H9 (cell line): ENCODE measurements at regions not wholly inside any gene's neighbourhood (a gene's known extent, or its start where the extent isn't known, plus 50 kb on each side); places are given as distances from the start of the nearest gene placed in this dataset.

Experiments
- DNase-seq: peaks from one replicate; pipeline ENCODE4 v3.0.0-alpha.2; 2017
- H2AFZ ChIP-seq: one replicate; pipeline ENCODE4 v1.6.1; 2013; ENCODE audit warnings: mild to moderate bottlenecking, low read length, control low read depth, moderate library complexity
- H2AK5ac ChIP-seq: 2 replicates; pipeline ENCODE4 v1.6.1; 2013; ENCODE audit warnings: low read length, control low read depth, mixed read lengths; ENCODE audit not compliant: insufficient read length
- H2BK120ac ChIP-seq: one replicate; pipeline ENCODE4 v1.6.1; 2013; ENCODE audit warnings: low read depth, mild to moderate bottlenecking, low read length, control low read depth, inconsistent platforms; ENCODE audit not compliant: poor library complexity, severe bottlenecking
- H2BK12ac ChIP-seq: 2 replicates; pipeline ENCODE4 v1.6.1; 2013; ENCODE audit warnings: low read length, control low read depth, mixed read lengths, low read depth; ENCODE audit not compliant: insufficient read length
- H2BK15ac ChIP-seq: 2 replicates; pipeline ENCODE4 v1.6.1; 2013; ENCODE audit warnings: low read depth, low read length, control low read depth
- H2BK20ac ChIP-seq: one replicate; pipeline ENCODE4 v1.6.1; 2013; ENCODE audit warnings: low read depth, mild to moderate bottlenecking, low read length, control low read depth, inconsistent platforms; ENCODE audit not compliant: poor library complexity, severe bottlenecking
- H2BK5ac ChIP-seq: 2 replicates; pipeline ENCODE4 v1.6.1; 2013; ENCODE audit warnings: low read length, control low read depth, mixed read lengths; ENCODE audit not compliant: insufficient read length
- H3K14ac ChIP-seq: 2 replicates; pipeline ENCODE4 v1.6.1; 2013; ENCODE audit warnings: low read length, control low read depth; ENCODE audit not compliant: insufficient read depth
- H3K18ac ChIP-seq: 2 replicates; pipeline ENCODE4 v1.6.1; 2013; ENCODE audit warnings: low read depth, mild to moderate bottlenecking, mixed read lengths, low read length, control low read depth; ENCODE audit not compliant: insufficient read length
- H3K23ac ChIP-seq: 2 replicates; pipeline ENCODE4 v1.6.1; 2013; ENCODE audit warnings: low read length, control low read depth, mixed read lengths, low read depth; ENCODE audit not compliant: insufficient read length
- H3K23me2 ChIP-seq: 2 replicates; pipeline ENCODE4 v1.6.1; 2013; ENCODE audit warnings: low read depth, mild to moderate bottlenecking, mixed read lengths, low read length, control low read depth; ENCODE audit not compliant: insufficient read length, poor library complexity, severe bottlenecking
- H3K27ac ChIP-seq: 2 replicates; pipeline ENCODE4 v1.5.1; 2013; ENCODE audit warnings: low read length, control low read depth, mixed read lengths, low read depth; ENCODE audit not compliant: insufficient read length
- H3K27me3 ChIP-seq: 2 replicates; pipeline ENCODE4 v1.6.1; 2013; ENCODE audit warnings: low read length, control low read depth, inconsistent platforms; ENCODE audit not compliant: insufficient read depth
- H3K4ac ChIP-seq: 2 replicates; pipeline ENCODE4 v1.6.1; 2013; ENCODE audit warnings: low read depth, mild to moderate bottlenecking, control low read depth, inconsistent platforms, low read length, moderate library complexity
- H3K4me1 ChIP-seq: 2 replicates; pipeline ENCODE4 v1.6.1; 2013; ENCODE audit warnings: low read length, control low read depth, inconsistent platforms; ENCODE audit not compliant: insufficient read depth
- H3K4me2 ChIP-seq: 2 replicates; pipeline ENCODE4 v1.6.1; 2013; ENCODE audit warnings: low read length, control low read depth, mixed read lengths; ENCODE audit not compliant: insufficient read length, insufficient read depth
- H3K56ac ChIP-seq: 2 replicates; pipeline ENCODE4 v1.6.1; 2013; ENCODE audit warnings: low read depth, mild to moderate bottlenecking, mixed read lengths, low read length, control low read depth; ENCODE audit not compliant: insufficient read length
- H3K79me1 ChIP-seq: 2 replicates; pipeline ENCODE4 v1.6.1; 2013; ENCODE audit warnings: low read depth, mild to moderate bottlenecking, moderate library complexity, low read length, control low read depth, inconsistent platforms; ENCODE audit not compliant: insufficient read depth, poor library complexity, severe bottlenecking
- H3K79me2 ChIP-seq: 2 replicates; pipeline ENCODE4 v1.6.1; 2013; ENCODE audit warnings: low read length, control low read depth, inconsistent platforms; ENCODE audit not compliant: insufficient read depth
- H3K9ac ChIP-seq: 2 replicates; pipeline ENCODE4 v1.6.1; 2013; ENCODE audit warnings: low read length, control low read depth, mixed read lengths; ENCODE audit not compliant: insufficient read length; ENCODE audit errors: extremely low read depth
- H3K9me3 ChIP-seq: one replicate; pipeline ENCODE4 v1.6.1; 2013; ENCODE audit warnings: low read depth, low read length, inconsistent platforms; ENCODE audit not compliant: control insufficient read depth
- H3T11ph ChIP-seq: one replicate; pipeline ENCODE4 v1.6.1; 2013; ENCODE audit warnings: mild to moderate bottlenecking, low read length, control low read depth, inconsistent platforms
- H4K20me1 ChIP-seq: one replicate; pipeline ENCODE4 v1.6.1; 2013; ENCODE audit not compliant: control insufficient read depth, insufficient read length, insufficient read depth
- H4K5ac ChIP-seq: 2 replicates; pipeline ENCODE4 v1.6.1; 2013; ENCODE audit warnings: low read depth, mild to moderate bottlenecking, mixed read lengths, low read length, control low read depth; ENCODE audit not compliant: insufficient read length
- H4K8ac ChIP-seq: replicated peaks from 2 replicates; pipeline ENCODE4 v1.6.1; 2013; ENCODE audit warnings: low read length, control low read depth, mixed read lengths, low read depth; ENCODE audit not compliant: insufficient read length
- H4K91ac ChIP-seq: 2 replicates; pipeline ENCODE4 v1.6.1; 2013; ENCODE audit warnings: low read depth, mild to moderate bottlenecking, moderate library complexity, mixed read lengths, low read length, control low read depth; ENCODE audit not compliant: insufficient read length
- H3K27ac Mint-ChIP-seq, 3 experiments: 2 replicates in 2 of 3; 3 replicates in 1 of 3; pipeline ENCODE4 v1.8.0; 2020 to 2021; ENCODE audit warnings: mixed read lengths in 3 of 3, mild to moderate bottlenecking in 1 of 3, moderate library complexity in 1 of 3
- H3K27me3 Mint-ChIP-seq: 2 replicates; pipeline ENCODE4 v1.8.0; 2021; ENCODE audit warnings: low read depth, mild to moderate bottlenecking, moderate library complexity, mixed read lengths
- H3K36me3 Mint-ChIP-seq, 3 experiments: 2 replicates in 2 of 3; 3 replicates in 1 of 3; pipeline ENCODE4 v1.8.0; 2020 to 2021; ENCODE audit warnings: low read depth in 3 of 3, mixed read lengths in 3 of 3; ENCODE audit not compliant: insufficient read depth in 1 of 3
- H3K4me1 Mint-ChIP-seq, 2 experiments: 2 replicates each; pipeline ENCODE4 v1.8.0; 2020; ENCODE audit warnings: mixed read lengths in 2 of 2
- H3K4me3 Mint-ChIP-seq, 2 experiments: 2 replicates in 1 of 2; 3 replicates in 1 of 2; pipeline ENCODE4 v1.8.0; 2020 to 2021; ENCODE audit warnings: mild to moderate bottlenecking in 2 of 2, mixed read lengths in 2 of 2, moderate library complexity in 1 of 2
- H3K9me3 Mint-ChIP-seq, 2 experiments: 2 replicates in 1 of 2; 3 replicates in 1 of 2; pipeline ENCODE4 v1.8.0; 2020; ENCODE audit warnings: mild to moderate bottlenecking in 2 of 2, mixed read lengths in 2 of 2, moderate library complexity in 1 of 2
- TF ChIP-seq, protein P1 (sequence below): fragments of 200-600 bp; sonication (generic); conservative IDR thresholded peaks from 3 replicates; pipeline ENCODE4 v1.8.0; 2021; ENCODE audit warnings: antibody characterized with exemption, mild to moderate bottlenecking

DNA sequence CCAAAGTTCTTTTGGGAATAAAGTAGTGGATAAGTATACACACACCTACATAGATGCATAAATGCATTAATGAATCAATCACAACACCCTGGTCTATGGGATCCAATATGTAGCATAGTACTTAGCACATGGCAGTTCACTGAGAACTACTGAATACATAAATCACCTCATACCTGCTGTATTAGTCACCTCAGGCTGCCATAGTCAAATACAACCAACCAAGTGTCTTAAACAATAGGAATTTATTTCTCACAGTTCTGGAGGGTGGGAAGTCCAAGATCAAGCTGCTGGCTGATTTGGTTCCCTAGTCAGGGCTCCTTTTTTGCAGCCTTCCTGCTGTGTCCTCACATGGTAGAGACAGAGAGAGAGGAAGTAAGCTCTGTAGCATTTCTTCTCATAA lies 228.2 kb downstream of the NHLRC3 start:
- Histone ChIP-seq H2BK20ac (no peak overlapping the region), H3K9ac (no peak overlapping the region), H4K8ac (no peak overlapping the region), H3K18ac (no peak overlapping the region), H2BK12ac (no peak overlapping the region), H3K79me2 (no peaks in the 10 kb centered on the region), H3K23me2 (no peaks in the 10 kb centered on the region), H3K27ac (no peak overlapping the region), H3K23ac (no peak overlapping the region), H4K20me1 (no peaks in the 10 kb centered on the region), H3T11ph (no peak overlapping the region), H3K9me3 (no peaks in the 10 kb centered on the region), H2BK120ac (no peak overlapping the region), H4K91ac (no peak overlapping the region), H2BK5ac (no peak overlapping the region), H3K56ac (no peak overlapping the region), H3K4ac (no peak overlapping the region), H2AK5ac (no peak overlapping the region), H3K79me1 (no peaks in the 10 kb centered on the region), H3K4me1 (no peaks in the 10 kb centered on the region), H3K4me2 (no peak overlapping the region), H3K14ac (no peak overlapping the region), H2BK15ac (no peak overlapping the region), H2AFZ (no peak overlapping the region), H4K5ac (no peak overlapping the region), H3K27me3 (no peaks in the 10 kb centered on the region)
- Mint-ChIP-seq H3K27me3 (peaks cover 11% of the 10 kb centered on the region), H3K4me1 (no peaks in the 10 kb centered on the region), H3K27ac (no peak overlapping the region), H3K9me3 (peaks cover 5 to 6% of the 10 kb centered on the region in 2 experiments; a peak in 4 of 5 replicates), H3K4me3 (no peak overlapping the region), H3K36me3 (peaks cover 0 to 6% (median 3%) of the 10 kb centered on the region in 3 experiments; a peak in 3 of 7 replicates)
- TF ChIP-seq, protein P1, sequence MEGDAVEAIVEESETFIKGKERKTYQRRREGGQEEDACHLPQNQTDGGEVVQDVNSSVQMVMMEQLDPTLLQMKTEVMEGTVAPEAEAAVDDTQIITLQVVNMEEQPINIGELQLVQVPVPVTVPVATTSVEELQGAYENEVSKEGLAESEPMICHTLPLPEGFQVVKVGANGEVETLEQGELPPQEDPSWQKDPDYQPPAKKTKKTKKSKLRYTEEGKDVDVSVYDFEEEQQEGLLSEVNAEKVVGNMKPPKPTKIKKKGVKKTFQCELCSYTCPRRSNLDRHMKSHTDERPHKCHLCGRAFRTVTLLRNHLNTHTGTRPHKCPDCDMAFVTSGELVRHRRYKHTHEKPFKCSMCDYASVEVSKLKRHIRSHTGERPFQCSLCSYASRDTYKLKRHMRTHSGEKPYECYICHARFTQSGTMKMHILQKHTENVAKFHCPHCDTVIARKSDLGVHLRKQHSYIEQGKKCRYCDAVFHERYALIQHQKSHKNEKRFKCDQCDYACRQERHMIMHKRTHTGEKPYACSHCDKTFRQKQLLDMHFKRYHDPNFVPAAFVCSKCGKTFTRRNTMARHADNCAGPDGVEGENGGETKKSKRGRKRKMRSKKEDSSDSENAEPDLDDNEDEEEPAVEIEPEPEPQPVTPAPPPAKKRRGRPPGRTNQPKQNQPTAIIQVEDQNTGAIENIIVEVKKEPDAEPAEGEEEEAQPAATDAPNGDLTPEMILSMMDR: no peak
- no peak for DNase-seq
